ENCODE measurements at regions not wholly inside any gene's neighbourhood (a gene's known extent, or its start where the extent isn't known, plus 50 kb on each side); places are given as distances from the start of the nearest gene placed in this dataset.
"Not testable (repeated sequence)": the region's sequence is repeated elsewhere in the genome, so short reads cannot be mapped to it uniquely, and the experiment has no call there.

DNA sequence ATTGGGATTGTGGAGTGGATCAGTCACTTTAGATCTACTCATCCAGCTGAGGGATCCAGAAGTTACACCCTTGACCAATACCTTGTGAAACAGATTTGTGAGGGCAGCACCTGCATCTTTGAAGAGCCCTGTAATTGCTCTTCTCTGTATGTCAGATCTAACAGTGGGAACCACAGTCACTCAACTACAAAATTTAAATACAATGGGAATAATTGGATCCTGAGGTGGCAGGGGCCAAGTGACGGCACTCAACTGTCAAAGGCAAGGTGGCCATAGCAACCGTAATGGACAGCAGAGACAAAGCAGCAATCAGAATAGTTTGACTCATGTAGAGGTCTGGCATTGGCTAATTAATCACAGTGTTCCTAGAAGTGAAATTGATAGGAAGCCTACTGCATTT, 132.3 kb upstream of the F9 start:
- TF ChIP-seq, protein P1, sequence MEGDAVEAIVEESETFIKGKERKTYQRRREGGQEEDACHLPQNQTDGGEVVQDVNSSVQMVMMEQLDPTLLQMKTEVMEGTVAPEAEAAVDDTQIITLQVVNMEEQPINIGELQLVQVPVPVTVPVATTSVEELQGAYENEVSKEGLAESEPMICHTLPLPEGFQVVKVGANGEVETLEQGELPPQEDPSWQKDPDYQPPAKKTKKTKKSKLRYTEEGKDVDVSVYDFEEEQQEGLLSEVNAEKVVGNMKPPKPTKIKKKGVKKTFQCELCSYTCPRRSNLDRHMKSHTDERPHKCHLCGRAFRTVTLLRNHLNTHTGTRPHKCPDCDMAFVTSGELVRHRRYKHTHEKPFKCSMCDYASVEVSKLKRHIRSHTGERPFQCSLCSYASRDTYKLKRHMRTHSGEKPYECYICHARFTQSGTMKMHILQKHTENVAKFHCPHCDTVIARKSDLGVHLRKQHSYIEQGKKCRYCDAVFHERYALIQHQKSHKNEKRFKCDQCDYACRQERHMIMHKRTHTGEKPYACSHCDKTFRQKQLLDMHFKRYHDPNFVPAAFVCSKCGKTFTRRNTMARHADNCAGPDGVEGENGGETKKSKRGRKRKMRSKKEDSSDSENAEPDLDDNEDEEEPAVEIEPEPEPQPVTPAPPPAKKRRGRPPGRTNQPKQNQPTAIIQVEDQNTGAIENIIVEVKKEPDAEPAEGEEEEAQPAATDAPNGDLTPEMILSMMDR (IDR thresholded peaks at IDR 0.05; ENCODE audit: poor library complexity): not testable (repeated sequence)
- TF ChIP-seq EZH2 (IDR thresholded peaks at IDR 0.05; ENCODE audit: borderline replicate concordance): not testable (repeated sequence)
